Gastrocnemius medialis (tissue), 4 donors: ENCODE measurements at regions not wholly inside any gene's neighbourhood (a gene's known extent, or its start where the extent isn't known, plus 50 kb on each side); places are given as distances from the start of the nearest gene placed in this dataset.

ENCODE experiments used
- CTCF ChIP-seq, 5 experiments: fragments of 450-650 bp in 3 of 5; fragments of 200-600 bp in 2 of 5; sonication (generic) in 2 of 5; IDR thresholded peaks in 4 of 5; conservative IDR thresholded peaks in 1 of 5; 1 replicate in 4 of 5; 2 replicates in 1 of 5; pipeline ENCODE4 v1.5.1; 2016 to 2019; ENCODE audit warnings: antibody characterized with exemption in 5 of 5, mild to moderate bottlenecking in 3 of 5, moderate library complexity in 3 of 5
- POLR2A ChIP-seq, 2 donors: fragments of 450-650 bp; IDR thresholded peaks; one replicate each; pipeline ENCODE4 v1.6.1; 2017; ENCODE audit warnings: antibody characterized with exemption in 2 of 2, mild to moderate bottlenecking in 2 of 2, moderate library complexity in 2 of 2

- no peak for TF ChIP-seq CTCF (IDR thresholded peaks at IDR 0.05 in 4 of 5, conservative IDR thresholded peaks at IDR 0.05 in 1 of 5)
- no peak for TF ChIP-seq POLR2A (IDR thresholded peaks at IDR 0.05)
Observed at GRCh38 chr5:90141984-90142383, 267.6 kb downstream of the CETN3 start.
